ENCODE measurements at regions not wholly inside any gene's neighbourhood (a gene's known extent, or its start where the extent isn't known, plus 50 kb on each side); places are given as distances from the start of the nearest gene placed in this dataset.
"Not testable (repeated sequence)": the region's sequence is repeated elsewhere in the genome, so short reads cannot be mapped to it uniquely, and the experiment has no call there.

GRCh38 chr2:106261871-106262321, 67.8 kb upstream of the UXS1 start:
- no peaks in the 10 kb centered on the region for H3K9me3 ChIP-seq (replicated peaks; ENCODE audit: control insufficient read depth, low read depth, low read length)
- H3K27ac ChIP-seq (ENCODE audit: low read length), result no peak overlapping the region
- no peaks in the 10 kb centered on the region for H3K36me3 ChIP-seq (ENCODE audit: control insufficient read depth, insufficient read depth, low read length)
- H3K4me3 ChIP-seq (ENCODE audit: low read length), result no peak overlapping the region
- no peak for DNase-seq
- H3K4me1 ChIP-seq (ENCODE audit: control insufficient read depth, insufficient read depth, low read length), result no peaks in the 10 kb centered on the region
- no peaks in the 10 kb centered on the region for H3K27me3 ChIP-seq (ENCODE audit: control insufficient read depth, insufficient read depth, low read length)
- WGBS (ENCODE audit: insufficient coverage), result 52% methylated on average over 6 of the region's 6 CpGs

- H3K27ac ChIP-seq (ENCODE audit: low read length); H3K36me3 ChIP-seq (ENCODE audit: control insufficient read depth, insufficient read depth, low read length); H3K9me3 ChIP-seq (replicated peaks; ENCODE audit: control insufficient read depth, low read depth, low read length); H3K4me1 ChIP-seq (ENCODE audit: control insufficient read depth, insufficient read depth, low read length); H3K27me3 ChIP-seq (ENCODE audit: control insufficient read depth, insufficient read depth, low read length); DNase-seq; H3K4me3 ChIP-seq (ENCODE audit: low read length): not testable (repeated sequence)
- no CpG with 5 or more reads among the region's 7 CpGs for WGBS (ENCODE audit: insufficient coverage)
These were observed 64.8 kb upstream of the UXS1 start for GRCh38 chr2:106258859-106259258.

- H3K27me3 ChIP-seq (ENCODE audit: control insufficient read depth, insufficient read depth, low read length), result no peaks in the 10 kb centered on the region
- H3K4me1 ChIP-seq (ENCODE audit: control insufficient read depth, insufficient read depth, low read length), result no peaks in the 10 kb centered on the region
- WGBS (ENCODE audit: insufficient coverage), result no CpG with 5 or more reads among the region's 3 CpGs
- no peaks in the 10 kb centered on the region for H3K36me3 ChIP-seq (ENCODE audit: control insufficient read depth, insufficient read depth, low read length)
- H3K9me3 ChIP-seq (replicated peaks; ENCODE audit: control insufficient read depth, low read depth, low read length), result no peaks in the 10 kb centered on the region
- H3K4me3 ChIP-seq (ENCODE audit: low read length), result no peak overlapping the region
- DNase-seq, result no peak
- no peak overlapping the region for H3K27ac ChIP-seq (ENCODE audit: low read length)
These were observed 63.7 kb upstream of the UXS1 start for GRCh38 chr2:106257830-106258229.

GRCh38 chr2:106257135-106257534, 63.0 kb upstream of the UXS1 start:
- DNase-seq, result no peak
- WGBS (ENCODE audit: insufficient coverage), result no CpG with 5 or more reads among the region's 5 CpGs
- H3K9me3 ChIP-seq (replicated peaks; ENCODE audit: control insufficient read depth, low read depth, low read length), result no peaks in the 10 kb centered on the region
- no peaks in the 10 kb centered on the region for H3K27me3 ChIP-seq (ENCODE audit: control insufficient read depth, insufficient read depth, low read length)
- no peaks in the 10 kb centered on the region for H3K4me1 ChIP-seq (ENCODE audit: control insufficient read depth, insufficient read depth, low read length)
- no peaks in the 10 kb centered on the region for H3K36me3 ChIP-seq (ENCODE audit: control insufficient read depth, insufficient read depth, low read length)
- no peak overlapping the region for H3K4me3 ChIP-seq (ENCODE audit: low read length)
- H3K27ac ChIP-seq (ENCODE audit: low read length), result no peak overlapping the region

- DNase-seq; H3K27me3 ChIP-seq (ENCODE audit: control insufficient read depth, insufficient read depth, low read length); H3K4me1 ChIP-seq (ENCODE audit: control insufficient read depth, insufficient read depth, low read length); H3K4me3 ChIP-seq (ENCODE audit: low read length); H3K9me3 ChIP-seq (replicated peaks; ENCODE audit: control insufficient read depth, low read depth, low read length); H3K27ac ChIP-seq (ENCODE audit: low read length); H3K36me3 ChIP-seq (ENCODE audit: control insufficient read depth, insufficient read depth, low read length): not testable (repeated sequence)
- WGBS (ENCODE audit: insufficient coverage), result no CpG with 5 or more reads among the region's 3 CpGs
These were observed 55.2 kb upstream of the UXS1 start for GRCh38 chr2:106249157-106249828.

- not testable (repeated sequence) for H3K27ac ChIP-seq (ENCODE audit: low read length); H3K27me3 ChIP-seq (ENCODE audit: control insufficient read depth, insufficient read depth, low read length); H3K9me3 ChIP-seq (replicated peaks; ENCODE audit: control insufficient read depth, low read depth, low read length); H3K4me1 ChIP-seq (ENCODE audit: control insufficient read depth, insufficient read depth, low read length); H3K4me3 ChIP-seq (ENCODE audit: low read length); DNase-seq; H3K36me3 ChIP-seq (ENCODE audit: control insufficient read depth, insufficient read depth, low read length)
- WGBS (ENCODE audit: insufficient coverage), result 80% methylated on average over 1 of the region's 6 CpGs
These were observed 54.5 kb upstream of the UXS1 start for GRCh38 chr2:106248548-106249151.

Data from muscle of leg (tissue), 3 donors.